ENCODE measurements at regions not wholly inside any gene's neighbourhood (a gene's known extent, or its start where the extent isn't known, plus 50 kb on each side); places are given as distances from the start of the nearest gene placed in this dataset.
A peak's percentile ranks its signal among the peaks of the same experiment; 100 is the strongest.

- Histone ChIP-seq H3K4me3 (ENCODE audit: low read depth, low read length, poor library complexity, severe bottlenecking) (no peak overlapping the region), H3K9me3 (ENCODE audit: low read depth, low read length, poor library complexity, severe bottlenecking) (peaks cover 6% of the 10 kb centered on the region), H3K27ac (ENCODE audit: low read depth, low read length, poor library complexity, severe bottlenecking) (no peak overlapping the region), H3K36me3 (ENCODE audit: insufficient read depth, low read length, poor library complexity, severe bottlenecking) (no peaks in the 10 kb centered on the region), H3K4me1 (ENCODE audit: insufficient read depth, low read length, poor library complexity, severe bottlenecking) (no peaks in the 10 kb centered on the region), H3K27me3 (replicated peaks; ENCODE audit: insufficient read depth, low read depth, low read length, poor library complexity) (peaks cover 57% of the 10 kb centered on the region)
- POLR2A ChIA-PET (ENCODE audit: low non-redundant PET), result no interaction called here
- intact Hi-C loops (cut with micrococcal nuclease; ENCODE audit: unreplicated experiment), result no loop called here
- no peak for DNase-seq (ENCODE audit: low spot score)
- CTCF ChIA-PET, result no interaction called here
- BruUV-seq (replicated peaks), result no TSS peak
- no peak for TF ChIP-seq EZH2 (IDR thresholded peaks at IDR 0.05; ENCODE audit: borderline replicate concordance, low read depth, low read length, poor library complexity, severe bottlenecking)
- TF ChIP-seq CTCF (conservative IDR thresholded peaks at IDR 0.05; ENCODE audit: low read depth, low read length), result no peak
Measured at GRCh38 chr9:121598167-121598964, 53.1 kb upstream of the DAB2IP start.

GRCh38 chr9:121598965-121599871, 52.2 kb upstream of the DAB2IP start:
- ChIA-PET CTCF (no interaction called here), POLR2A (ENCODE audit: low non-redundant PET) (interaction anchor here (0.7 kb wide), 1 partner anchor 91 kb away, joined by 3 read pairs; no protein-coding TSS in a partner anchor)
- Histone ChIP-seq H3K4me3 (ENCODE audit: low read depth, low read length, poor library complexity, severe bottlenecking) (peak overlapping the region; percentile 48), H3K27me3 (replicated peaks; ENCODE audit: insufficient read depth, low read depth, low read length, poor library complexity) (peaks cover 57% of the 10 kb centered on the region), H3K36me3 (ENCODE audit: insufficient read depth, low read length, poor library complexity, severe bottlenecking) (no peaks in the 10 kb centered on the region), H3K4me1 (ENCODE audit: insufficient read depth, low read length, poor library complexity, severe bottlenecking) (no peaks in the 10 kb centered on the region), H3K9me3 (ENCODE audit: low read depth, low read length, poor library complexity, severe bottlenecking) (peaks cover 6% of the 10 kb centered on the region), H3K27ac (ENCODE audit: low read depth, low read length, poor library complexity, severe bottlenecking) (no peak overlapping the region)
- intact Hi-C loops (cut with micrococcal nuclease; ENCODE audit: unreplicated experiment), result no loop called here
- no peak for TF ChIP-seq CTCF (conservative IDR thresholded peaks at IDR 0.05; ENCODE audit: low read depth, low read length)
- peak; percentile 92 for TF ChIP-seq EZH2 (IDR thresholded peaks at IDR 0.05; ENCODE audit: borderline replicate concordance, low read depth, low read length, poor library complexity, severe bottlenecking)
- no peak for DNase-seq (ENCODE audit: low spot score)
- BruUV-seq (replicated peaks), result no TSS peak

GRCh38 chr9:121599872-121600585, 51.4 kb upstream of the DAB2IP start:
- H3K27ac ChIP-seq (ENCODE audit: low read depth, low read length, poor library complexity, severe bottlenecking), result no peak overlapping the region
- no TSS peak for BruUV-seq (replicated peaks)
- ChIA-PET CTCF (no interaction called here), POLR2A (ENCODE audit: low non-redundant PET) (interaction anchor here (0.7 kb wide), 1 partner anchor 90 kb away, joined by 3 read pairs; no protein-coding TSS in a partner anchor)
- H3K4me3 ChIP-seq (ENCODE audit: low read depth, low read length, poor library complexity, severe bottlenecking), result peak overlapping the region; percentile 48
- intact Hi-C loops (cut with micrococcal nuclease; ENCODE audit: unreplicated experiment), result no loop called here
- peaks cover 60% of the 10 kb centered on the region for H3K27me3 ChIP-seq (replicated peaks; ENCODE audit: insufficient read depth, low read depth, low read length, poor library complexity)
- DNase-seq (ENCODE audit: low spot score), result no peak
- no peaks in the 10 kb centered on the region for H3K4me1 ChIP-seq (ENCODE audit: insufficient read depth, low read length, poor library complexity, severe bottlenecking)
- no peaks in the 10 kb centered on the region for H3K36me3 ChIP-seq (ENCODE audit: insufficient read depth, low read length, poor library complexity, severe bottlenecking)
- peaks cover 6% of the 10 kb centered on the region for H3K9me3 ChIP-seq (ENCODE audit: low read depth, low read length, poor library complexity, severe bottlenecking)
- no peak for TF ChIP-seq CTCF (conservative IDR thresholded peaks at IDR 0.05; ENCODE audit: low read depth, low read length)
- TF ChIP-seq EZH2 (IDR thresholded peaks at IDR 0.05; ENCODE audit: borderline replicate concordance, low read depth, low read length, poor library complexity, severe bottlenecking), result peak; percentile 7

Measured in A673 (cell line).